Glomerular visceral epithelial cell (primary cell): ENCODE measurements at regions not wholly inside any gene's neighbourhood (a gene's known extent, or its start where the extent isn't known, plus 50 kb on each side); places are given as distances from the start of the nearest gene placed in this dataset.

Experiments
- DNase-seq: peaks from one replicate; pipeline ENCODE4 v3.0.0-alpha.2; 2016; ENCODE audit errors: extremely low spot score

GRCh38 chr2:237244178-237244577 lies 158.5 kb downstream of the COPS8 start:
- no peak for DNase-seq

- no peak for DNase-seq
Measured at GRCh38 chr2:237244976-237245646, 159.4 kb downstream of the COPS8 start.

- DNase-seq = no peak
Measured at GRCh38 chr2:237250599-237250998, 163.4 kb downstream of the COL6A3 start.

GRCh38 chr2:237251986-237252385 lies 162.0 kb downstream of the COL6A3 start:
- DNase-seq = no peak

GRCh38 chr2:237253046-237253702 lies 160.8 kb downstream of the COL6A3 start:
- no peak for DNase-seq

- DNase-seq = peak; percentile 39
Measured at GRCh38 chr2:237254369-237254861, 159.5 kb downstream of the COL6A3 start.

- DNase-seq = peak; percentile 74
Measured at GRCh38 chr2:237254911-237255578, 158.9 kb downstream of the COL6A3 start.

GRCh38 chr2:237256887-237257286 lies 157.1 kb downstream of the COL6A3 start:
- peak; percentile 25 for DNase-seq

GRCh38 chr2:237257471-237257951 lies 156.5 kb downstream of the COL6A3 start:
- DNase-seq = no peak

GRCh38 chr2:237258116-237258515 lies 155.8 kb downstream of the COL6A3 start:
- no peak for DNase-seq

- DNase-seq = no peak
Measured at GRCh38 chr2:237258615-237259014, 155.3 kb downstream of the COL6A3 start.

GRCh38 chr2:237259201-237259600 lies 154.8 kb downstream of the COL6A3 start:
- DNase-seq = no peak

GRCh38 chr2:237260039-237260620 lies 153.8 kb downstream of the COL6A3 start:
- no peak for DNase-seq

GRCh38 chr2:237260686-237261085 lies 153.3 kb downstream of the COL6A3 start:
- DNase-seq = no peak

- no peak for DNase-seq
Measured at GRCh38 chr2:237261327-237261726, 152.6 kb downstream of the COL6A3 start.

GRCh38 chr2:237262838-237263771 lies 150.9 kb downstream of the COL6A3 start:
- DNase-seq = peak; percentile 17

GRCh38 chr2:237264480-237265219 lies 149.3 kb downstream of the COL6A3 start:
- no peak for DNase-seq

- no peak for DNase-seq
Measured at GRCh38 chr2:237268004-237268708, 145.8 kb downstream of the COL6A3 start.

GRCh38 chr2:237269138-237269875 lies 144.7 kb downstream of the COL6A3 start:
- DNase-seq = no peak
